ENCODE measurements at regions not wholly inside any gene's neighbourhood (a gene's known extent, or its start where the extent isn't known, plus 50 kb on each side); places are given as distances from the start of the nearest gene placed in this dataset.

GRCh38 chr2:133652398-133652797, 84.1 kb upstream of the NCKAP5 start:
- ATAC-seq (ENCODE audit: low FRiP score) (no peak), DNase-seq (ENCODE audit: low spot score) (no peak)
- TF ChIP-seq CTCF (IDR thresholded peaks at IDR 0.05), result no peak

- TF ChIP-seq CTCF (IDR thresholded peaks at IDR 0.05), result no peak
- ATAC-seq (ENCODE audit: low FRiP score), result no peak
Measured at GRCh38 chr2:133653056-133653455, 84.8 kb upstream of the NCKAP5 start.

GRCh38 chr2:133654949-133655348, 86.7 kb upstream of the NCKAP5 start:
- no peak for TF ChIP-seq CTCF (IDR thresholded peaks at IDR 0.05)
- ATAC-seq (ENCODE audit: low FRiP score), result no peak
- no peak for DNase-seq (ENCODE audit: low spot score)

More at GRCh38 chr2:133653056-133653455, 84.8 kb upstream of the NCKAP5 start:
- no peak for DNase-seq (ENCODE audit: low spot score)

GRCh38 chr2:133655610-133656009, 87.3 kb upstream of the NCKAP5 start:
- TF ChIP-seq CTCF (IDR thresholded peaks at IDR 0.05), result no peak
- DNase-seq (ENCODE audit: low spot score), result no peak
- ATAC-seq (ENCODE audit: low FRiP score), result no peak

GRCh38 chr2:133657591-133657990, 89.3 kb upstream of the NCKAP5 start:
- no peak for DNase-seq (ENCODE audit: low spot score)
- TF ChIP-seq CTCF (IDR thresholded peaks at IDR 0.05), result no peak
- no peak for ATAC-seq (ENCODE audit: low FRiP score)

- ATAC-seq (ENCODE audit: low FRiP score), result no peak
Measured at GRCh38 chr2:133658020-133658903, 90.0 kb upstream of the NCKAP5 start.

More at GRCh38 chr2:133658020-133658903, 90.0 kb upstream of the NCKAP5 start:
- TF ChIP-seq CTCF (IDR thresholded peaks at IDR 0.05), result no peak
- DNase-seq (ENCODE audit: low spot score), result no peak

Measured in omental fat pad (tissue), 3 donors.